GM12878 (cell line): ENCODE measurements at regions not wholly inside any gene's neighbourhood (a gene's known extent, or its start where the extent isn't known, plus 50 kb on each side); places are given as distances from the start of the nearest gene placed in this dataset.

Experiments
- CBFB ChIP-seq: IDR thresholded peaks from 2 replicates; pipeline ENCODE4 v1.6.1; 2016; ENCODE audit warnings: antibody characterized with exemption, low read depth
- CHD1 ChIP-seq: IDR thresholded peaks from 2 replicates; pipeline ENCODE4 v1.6.1; 2012; ENCODE audit warnings: low read depth, low read length, improper control_type of control experiment
- EZH2 ChIP-seq: IDR thresholded peaks from 2 replicates; pipeline ENCODE4 v1.6.1; 2012; ENCODE audit warnings: low read depth, mild to moderate bottlenecking, control low read depth, inconsistent platforms, low read length, borderline replicate concordance; ENCODE audit not compliant: control insufficient read depth
- YY1 ChIP-seq: IDR thresholded peaks from 2 replicates; pipeline ENCODE4 v1.6.1; 2011; ENCODE audit warnings: low read depth, mild to moderate bottlenecking, low read length
- ZBTB4 ChIP-seq: fragments of 450-650 bp; formaldehyde crosslinking; IDR thresholded peaks from 2 replicates; pipeline ENCODE4 v1.4.0; 2022; ENCODE audit warnings: mild to moderate bottlenecking, moderate library complexity
- ZSCAN29 ChIP-seq: fragments of 450-650 bp; IDR thresholded peaks from 2 replicates; pipeline ENCODE4 v1.6.1; 2017; ENCODE audit warnings: mild to moderate bottlenecking, moderate library complexity
- TF ChIP-seq, protein P1 (sequence below), 3 experiments: IDR thresholded peaks in 2 of 3; conservative IDR thresholded peaks in 1 of 3; 2 replicates each; pipeline ENCODE4 v1.5.1; 2011; ENCODE audit warnings: low read depth in 3 of 3, low read length in 3 of 3, mild to moderate bottlenecking in 3 of 3, control low read depth in 2 of 3, moderate library complexity in 2 of 3, inconsistent platforms in 1 of 3, mixed read lengths in 1 of 3; ENCODE audit not compliant: control insufficient read depth in 2 of 3, insufficient read depth in 1 of 3; ENCODE audit errors: extremely low read depth in 1 of 3

GRCh38 chr11:26158251-26158650 is 173.7 kb upstream of the ANO3 start:
- TF ChIP-seq CHD1, result no peak
- no peak for TF ChIP-seq YY1
- TF ChIP-seq, protein P1, sequence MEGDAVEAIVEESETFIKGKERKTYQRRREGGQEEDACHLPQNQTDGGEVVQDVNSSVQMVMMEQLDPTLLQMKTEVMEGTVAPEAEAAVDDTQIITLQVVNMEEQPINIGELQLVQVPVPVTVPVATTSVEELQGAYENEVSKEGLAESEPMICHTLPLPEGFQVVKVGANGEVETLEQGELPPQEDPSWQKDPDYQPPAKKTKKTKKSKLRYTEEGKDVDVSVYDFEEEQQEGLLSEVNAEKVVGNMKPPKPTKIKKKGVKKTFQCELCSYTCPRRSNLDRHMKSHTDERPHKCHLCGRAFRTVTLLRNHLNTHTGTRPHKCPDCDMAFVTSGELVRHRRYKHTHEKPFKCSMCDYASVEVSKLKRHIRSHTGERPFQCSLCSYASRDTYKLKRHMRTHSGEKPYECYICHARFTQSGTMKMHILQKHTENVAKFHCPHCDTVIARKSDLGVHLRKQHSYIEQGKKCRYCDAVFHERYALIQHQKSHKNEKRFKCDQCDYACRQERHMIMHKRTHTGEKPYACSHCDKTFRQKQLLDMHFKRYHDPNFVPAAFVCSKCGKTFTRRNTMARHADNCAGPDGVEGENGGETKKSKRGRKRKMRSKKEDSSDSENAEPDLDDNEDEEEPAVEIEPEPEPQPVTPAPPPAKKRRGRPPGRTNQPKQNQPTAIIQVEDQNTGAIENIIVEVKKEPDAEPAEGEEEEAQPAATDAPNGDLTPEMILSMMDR (IDR thresholded peaks at IDR 0.05 in 2 of 3, conservative IDR thresholded peaks at IDR 0.05 in 1 of 3; ENCODE audit: control insufficient read depth in 2 of 3, extremely low read depth in 1 of 3, insufficient read depth in 1 of 3, low read depth in 3 of 3, low read length in 3 of 3), result no peak
- no peak for TF ChIP-seq ZBTB4 (CRISPR knock-in tag)
- no peak for TF ChIP-seq CBFB
- TF ChIP-seq EZH2, result no peak
- no peak for TF ChIP-seq ZSCAN29
